H9 (cell line): ENCODE measurements at regions not wholly inside any gene's neighbourhood (a gene's known extent, or its start where the extent isn't known, plus 50 kb on each side); places are given as distances from the start of the nearest gene placed in this dataset.

Source experiments
- DNase-seq: peaks from one replicate; pipeline ENCODE4 v3.0.0-alpha.2; 2017
- H2AFZ ChIP-seq: one replicate; pipeline ENCODE4 v1.6.1; 2013; ENCODE audit warnings: mild to moderate bottlenecking, low read length, control low read depth, moderate library complexity
- H2AK5ac ChIP-seq: 2 replicates; pipeline ENCODE4 v1.6.1; 2013; ENCODE audit warnings: low read length, control low read depth, mixed read lengths; ENCODE audit not compliant: insufficient read length
- H2BK120ac ChIP-seq: one replicate; pipeline ENCODE4 v1.6.1; 2013; ENCODE audit warnings: low read depth, mild to moderate bottlenecking, low read length, control low read depth, inconsistent platforms; ENCODE audit not compliant: poor library complexity, severe bottlenecking
- H2BK12ac ChIP-seq: 2 replicates; pipeline ENCODE4 v1.6.1; 2013; ENCODE audit warnings: low read length, control low read depth, mixed read lengths, low read depth; ENCODE audit not compliant: insufficient read length
- H2BK15ac ChIP-seq: 2 replicates; pipeline ENCODE4 v1.6.1; 2013; ENCODE audit warnings: low read depth, low read length, control low read depth
- H2BK20ac ChIP-seq: one replicate; pipeline ENCODE4 v1.6.1; 2013; ENCODE audit warnings: low read depth, mild to moderate bottlenecking, low read length, control low read depth, inconsistent platforms; ENCODE audit not compliant: poor library complexity, severe bottlenecking
- H2BK5ac ChIP-seq: 2 replicates; pipeline ENCODE4 v1.6.1; 2013; ENCODE audit warnings: low read length, control low read depth, mixed read lengths; ENCODE audit not compliant: insufficient read length
- H3K14ac ChIP-seq: 2 replicates; pipeline ENCODE4 v1.6.1; 2013; ENCODE audit warnings: low read length, control low read depth; ENCODE audit not compliant: insufficient read depth
- H3K18ac ChIP-seq: 2 replicates; pipeline ENCODE4 v1.6.1; 2013; ENCODE audit warnings: low read depth, mild to moderate bottlenecking, mixed read lengths, low read length, control low read depth; ENCODE audit not compliant: insufficient read length
- H3K23ac ChIP-seq: 2 replicates; pipeline ENCODE4 v1.6.1; 2013; ENCODE audit warnings: low read length, control low read depth, mixed read lengths, low read depth; ENCODE audit not compliant: insufficient read length
- H3K23me2 ChIP-seq: 2 replicates; pipeline ENCODE4 v1.6.1; 2013; ENCODE audit warnings: low read depth, mild to moderate bottlenecking, mixed read lengths, low read length, control low read depth; ENCODE audit not compliant: insufficient read length, poor library complexity, severe bottlenecking
- H3K27ac ChIP-seq: 2 replicates; pipeline ENCODE4 v1.5.1; 2013; ENCODE audit warnings: low read length, control low read depth, mixed read lengths, low read depth; ENCODE audit not compliant: insufficient read length
- H3K27me3 ChIP-seq: 2 replicates; pipeline ENCODE4 v1.6.1; 2013; ENCODE audit warnings: low read length, control low read depth, inconsistent platforms; ENCODE audit not compliant: insufficient read depth
- H3K4ac ChIP-seq: 2 replicates; pipeline ENCODE4 v1.6.1; 2013; ENCODE audit warnings: low read depth, mild to moderate bottlenecking, control low read depth, inconsistent platforms, low read length, moderate library complexity
- H3K4me1 ChIP-seq: 2 replicates; pipeline ENCODE4 v1.6.1; 2013; ENCODE audit warnings: low read length, control low read depth, inconsistent platforms; ENCODE audit not compliant: insufficient read depth
- H3K4me2 ChIP-seq: 2 replicates; pipeline ENCODE4 v1.6.1; 2013; ENCODE audit warnings: low read length, control low read depth, mixed read lengths; ENCODE audit not compliant: insufficient read length, insufficient read depth
- H3K56ac ChIP-seq: 2 replicates; pipeline ENCODE4 v1.6.1; 2013; ENCODE audit warnings: low read depth, mild to moderate bottlenecking, mixed read lengths, low read length, control low read depth; ENCODE audit not compliant: insufficient read length
- H3K79me1 ChIP-seq: 2 replicates; pipeline ENCODE4 v1.6.1; 2013; ENCODE audit warnings: low read depth, mild to moderate bottlenecking, moderate library complexity, low read length, control low read depth, inconsistent platforms; ENCODE audit not compliant: insufficient read depth, poor library complexity, severe bottlenecking
- H3K79me2 ChIP-seq: 2 replicates; pipeline ENCODE4 v1.6.1; 2013; ENCODE audit warnings: low read length, control low read depth, inconsistent platforms; ENCODE audit not compliant: insufficient read depth
- H3K9ac ChIP-seq: 2 replicates; pipeline ENCODE4 v1.6.1; 2013; ENCODE audit warnings: low read length, control low read depth, mixed read lengths; ENCODE audit not compliant: insufficient read length; ENCODE audit errors: extremely low read depth
- H3K9me3 ChIP-seq: one replicate; pipeline ENCODE4 v1.6.1; 2013; ENCODE audit warnings: low read depth, low read length, inconsistent platforms; ENCODE audit not compliant: control insufficient read depth
- H3T11ph ChIP-seq: one replicate; pipeline ENCODE4 v1.6.1; 2013; ENCODE audit warnings: mild to moderate bottlenecking, low read length, control low read depth, inconsistent platforms
- H4K20me1 ChIP-seq: one replicate; pipeline ENCODE4 v1.6.1; 2013; ENCODE audit not compliant: control insufficient read depth, insufficient read length, insufficient read depth
- H4K5ac ChIP-seq: 2 replicates; pipeline ENCODE4 v1.6.1; 2013; ENCODE audit warnings: low read depth, mild to moderate bottlenecking, mixed read lengths, low read length, control low read depth; ENCODE audit not compliant: insufficient read length
- H4K8ac ChIP-seq: replicated peaks from 2 replicates; pipeline ENCODE4 v1.6.1; 2013; ENCODE audit warnings: low read length, control low read depth, mixed read lengths, low read depth; ENCODE audit not compliant: insufficient read length
- H4K91ac ChIP-seq: 2 replicates; pipeline ENCODE4 v1.6.1; 2013; ENCODE audit warnings: low read depth, mild to moderate bottlenecking, moderate library complexity, mixed read lengths, low read length, control low read depth; ENCODE audit not compliant: insufficient read length
- H3K27ac Mint-ChIP-seq, 3 experiments: 2 replicates in 2 of 3; 3 replicates in 1 of 3; pipeline ENCODE4 v1.8.0; 2020 to 2021; ENCODE audit warnings: mixed read lengths in 3 of 3, mild to moderate bottlenecking in 1 of 3, moderate library complexity in 1 of 3
- H3K27me3 Mint-ChIP-seq: 2 replicates; pipeline ENCODE4 v1.8.0; 2021; ENCODE audit warnings: low read depth, mild to moderate bottlenecking, moderate library complexity, mixed read lengths
- H3K36me3 Mint-ChIP-seq, 3 experiments: 2 replicates in 2 of 3; 3 replicates in 1 of 3; pipeline ENCODE4 v1.8.0; 2020 to 2021; ENCODE audit warnings: low read depth in 3 of 3, mixed read lengths in 3 of 3; ENCODE audit not compliant: insufficient read depth in 1 of 3
- H3K4me1 Mint-ChIP-seq, 2 experiments: 2 replicates each; pipeline ENCODE4 v1.8.0; 2020; ENCODE audit warnings: mixed read lengths in 2 of 2
- H3K4me3 Mint-ChIP-seq, 2 experiments: 2 replicates in 1 of 2; 3 replicates in 1 of 2; pipeline ENCODE4 v1.8.0; 2020 to 2021; ENCODE audit warnings: mild to moderate bottlenecking in 2 of 2, mixed read lengths in 2 of 2, moderate library complexity in 1 of 2
- H3K9me3 Mint-ChIP-seq, 2 experiments: 2 replicates in 1 of 2; 3 replicates in 1 of 2; pipeline ENCODE4 v1.8.0; 2020; ENCODE audit warnings: mild to moderate bottlenecking in 2 of 2, mixed read lengths in 2 of 2, moderate library complexity in 1 of 2
- TF ChIP-seq, protein P1 (sequence below): fragments of 200-600 bp; sonication (generic); conservative IDR thresholded peaks from 3 replicates; pipeline ENCODE4 v1.8.0; 2021; ENCODE audit warnings: antibody characterized with exemption, mild to moderate bottlenecking

DNA sequence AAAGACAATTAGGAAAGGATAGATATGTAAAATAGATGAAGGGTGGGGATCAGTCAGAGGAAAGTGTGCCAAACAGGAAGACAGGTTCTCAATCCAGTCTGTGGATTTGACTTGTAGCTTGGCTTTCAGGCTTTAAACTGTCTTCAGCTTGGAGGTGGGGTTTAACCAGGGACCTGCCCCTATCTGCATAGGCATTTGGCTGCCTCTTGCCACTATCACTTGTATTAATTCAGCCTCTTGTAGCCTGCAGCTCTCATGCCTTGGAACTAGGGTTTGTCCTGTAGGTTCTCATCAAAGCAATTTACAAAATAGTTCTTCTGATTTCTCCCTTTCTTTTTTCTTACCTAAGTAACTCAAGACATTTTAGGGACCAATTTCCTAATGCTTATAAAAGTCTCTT lies 88.8 kb upstream of the PAXBP1 start:
- Histone ChIP-seq H3K23me2 (no peaks in the 10 kb centered on the region), H3K23ac (no peak overlapping the region), H2AFZ (no peak overlapping the region), H3K79me1 (no peaks in the 10 kb centered on the region), H4K8ac (no peak overlapping the region), H2BK5ac (no peak overlapping the region), H3K14ac (no peak overlapping the region), H2BK120ac (no peak overlapping the region), H2BK12ac (no peak overlapping the region), H4K5ac (no peak overlapping the region), H2BK20ac (no peak overlapping the region), H4K91ac (no peak overlapping the region), H3K4me2 (no peak overlapping the region), H3K27me3 (no peaks in the 10 kb centered on the region), H2AK5ac (no peak overlapping the region), H3K18ac (no peak overlapping the region), H3K9me3 (peaks cover 7% of the 10 kb centered on the region), H4K20me1 (no peaks in the 10 kb centered on the region), H2BK15ac (no peak overlapping the region), H3K79me2 (no peaks in the 10 kb centered on the region), H3K4ac (no peak overlapping the region), H3K56ac (no peak overlapping the region), H3K9ac (no peak overlapping the region), H3K4me1 (no peaks in the 10 kb centered on the region), H3T11ph (no peak overlapping the region), H3K27ac (no peak overlapping the region)
- peaks cover 11 to 12% of the 10 kb centered on the region in 2 experiments for H3K4me1 Mint-ChIP-seq
- no peak overlapping the region for H3K4me3 Mint-ChIP-seq
- H3K9me3 Mint-ChIP-seq: peaks cover 27 to 28% of the 10 kb centered on the region in 2 experiments
- TF ChIP-seq, protein P1, sequence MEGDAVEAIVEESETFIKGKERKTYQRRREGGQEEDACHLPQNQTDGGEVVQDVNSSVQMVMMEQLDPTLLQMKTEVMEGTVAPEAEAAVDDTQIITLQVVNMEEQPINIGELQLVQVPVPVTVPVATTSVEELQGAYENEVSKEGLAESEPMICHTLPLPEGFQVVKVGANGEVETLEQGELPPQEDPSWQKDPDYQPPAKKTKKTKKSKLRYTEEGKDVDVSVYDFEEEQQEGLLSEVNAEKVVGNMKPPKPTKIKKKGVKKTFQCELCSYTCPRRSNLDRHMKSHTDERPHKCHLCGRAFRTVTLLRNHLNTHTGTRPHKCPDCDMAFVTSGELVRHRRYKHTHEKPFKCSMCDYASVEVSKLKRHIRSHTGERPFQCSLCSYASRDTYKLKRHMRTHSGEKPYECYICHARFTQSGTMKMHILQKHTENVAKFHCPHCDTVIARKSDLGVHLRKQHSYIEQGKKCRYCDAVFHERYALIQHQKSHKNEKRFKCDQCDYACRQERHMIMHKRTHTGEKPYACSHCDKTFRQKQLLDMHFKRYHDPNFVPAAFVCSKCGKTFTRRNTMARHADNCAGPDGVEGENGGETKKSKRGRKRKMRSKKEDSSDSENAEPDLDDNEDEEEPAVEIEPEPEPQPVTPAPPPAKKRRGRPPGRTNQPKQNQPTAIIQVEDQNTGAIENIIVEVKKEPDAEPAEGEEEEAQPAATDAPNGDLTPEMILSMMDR: no peak
- no peak for DNase-seq
- peaks cover 2 to 20% (median 11%) of the 10 kb centered on the region in 3 experiments; a peak in 5 of 7 replicates for H3K36me3 Mint-ChIP-seq
- peaks cover 1% of the 10 kb centered on the region for H3K27me3 Mint-ChIP-seq
- no peak overlapping the region for H3K27ac Mint-ChIP-seq
